ENCODE measurements at regions not wholly inside any gene's neighbourhood (a gene's known extent, or its start where the extent isn't known, plus 50 kb on each side); places are given as distances from the start of the nearest gene placed in this dataset.

GRCh38 chr13:47119575-47120235 lies 222.9 kb upstream of the HTR2A start:
- TF ChIP-seq CTCF (optimal IDR thresholded peaks at IDR 0.05 in 1 of 3, IDR thresholded peaks at IDR 0.05 in 1 of 3, conservative IDR thresholded peaks at IDR 0.05 in 1 of 3; ENCODE audit: extremely low read depth in 1 of 3, insufficient read depth in 2 of 3, low read length in 3 of 3) (no peak), EZH2 (IDR thresholded peaks at IDR 0.05; ENCODE audit: low read length) (no peak)
- Histone ChIP-seq H3K9me3 (ENCODE audit: control insufficient read depth, low read depth, low read length) (no peaks in the 10 kb centered on the region), H3K4me1 (ENCODE audit: control insufficient read depth, extremely low read depth, insufficient read depth, low read length) (peaks cover 8% of the 10 kb centered on the region), H3K4me3 (ENCODE audit: control insufficient read depth in 2 of 3, extremely low read depth in 1 of 3, insufficient read depth in 2 of 3, low read depth in 1 of 3, low read length in 3 of 3) (no peak overlapping the region), H3K9me1 (ENCODE audit: control insufficient read depth, extremely low read depth, insufficient read depth, low read length) (no peaks in the 10 kb centered on the region), H3K36me3 (ENCODE audit: control insufficient read depth in 2 of 2, extremely low read depth in 1 of 2, insufficient read depth in 2 of 2, low read length in 2 of 2) (no peaks in the 10 kb centered on the region), H3K9ac (ENCODE audit: control insufficient read depth, extremely low read depth, insufficient read depth, low read length) (no peak overlapping the region), H4K20me1 (ENCODE audit: control insufficient read depth, extremely low read depth, insufficient read depth, low read length) (no peaks in the 10 kb centered on the region), H3K27ac (ENCODE audit: control insufficient read depth, insufficient read depth, low read length) (no peak overlapping the region), H3K4me2 (ENCODE audit: control insufficient read depth, extremely low read depth, insufficient read depth, low read depth, low read length) (no peak overlapping the region), H3K27me3 (ENCODE audit: control insufficient read depth, extremely low read depth, insufficient read depth, low read length) (no peaks in the 10 kb centered on the region), H3K79me2 (ENCODE audit: control insufficient read depth, insufficient read depth, low read length) (no peaks in the 10 kb centered on the region), H2AFZ (ENCODE audit: control insufficient read depth, low read length) (no peak overlapping the region)
- DNase-seq (ENCODE audit: low read depth, low spot score), result no peak
- dilution Hi-C loops (cut with MboI; ENCODE audit: extremely low pct_ligation_motif_present, low sequenced_read_pairs), result no loop called here
- FAIRE-seq, result no peak

DNA sequence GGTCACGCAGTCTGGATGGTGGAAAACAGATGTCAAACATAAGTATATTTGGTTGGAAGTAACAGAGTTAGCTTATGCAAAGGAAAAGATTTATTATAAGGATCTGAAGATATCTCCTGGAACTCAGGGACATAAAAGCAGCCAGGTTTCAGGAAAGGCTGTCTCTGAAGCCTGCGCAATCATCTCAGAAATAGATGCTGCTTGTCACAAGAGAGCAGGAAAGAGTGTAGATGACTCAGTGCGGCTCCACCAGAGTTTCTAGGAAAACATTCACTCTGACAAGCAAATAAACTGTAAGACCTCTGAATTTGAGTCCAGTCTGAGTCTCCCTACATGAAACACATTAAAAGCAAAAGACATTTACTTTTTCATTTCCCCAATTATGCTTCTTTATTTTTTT lies 220.4 kb upstream of the HTR2A start:
- Histone ChIP-seq H3K9me1 (ENCODE audit: control insufficient read depth, extremely low read depth, insufficient read depth, low read length) (no peaks in the 10 kb centered on the region), H3K27ac (ENCODE audit: control insufficient read depth, insufficient read depth, low read length) (no peak overlapping the region), H3K9ac (ENCODE audit: control insufficient read depth, extremely low read depth, insufficient read depth, low read length) (no peak overlapping the region), H3K9me3 (ENCODE audit: control insufficient read depth, low read depth, low read length) (no peaks in the 10 kb centered on the region), H3K4me1 (ENCODE audit: control insufficient read depth, extremely low read depth, insufficient read depth, low read length) (peaks cover 18% of the 10 kb centered on the region), H4K20me1 (ENCODE audit: control insufficient read depth, extremely low read depth, insufficient read depth, low read length) (no peaks in the 10 kb centered on the region), H3K79me2 (ENCODE audit: control insufficient read depth, insufficient read depth, low read length) (no peaks in the 10 kb centered on the region), H3K27me3 (ENCODE audit: control insufficient read depth, extremely low read depth, insufficient read depth, low read length) (no peaks in the 10 kb centered on the region), H3K4me3 (ENCODE audit: control insufficient read depth in 2 of 3, extremely low read depth in 1 of 3, insufficient read depth in 2 of 3, low read depth in 1 of 3, low read length in 3 of 3) (no peak overlapping the region), H3K36me3 (ENCODE audit: control insufficient read depth in 2 of 2, extremely low read depth in 1 of 2, insufficient read depth in 2 of 2, low read length in 2 of 2) (no peaks in the 10 kb centered on the region), H2AFZ (ENCODE audit: control insufficient read depth, low read length) (no peak overlapping the region), H3K4me2 (ENCODE audit: control insufficient read depth, extremely low read depth, insufficient read depth, low read depth, low read length) (no peak overlapping the region)
- TF ChIP-seq EZH2 (IDR thresholded peaks at IDR 0.05; ENCODE audit: low read length), result no peak
- TF ChIP-seq CTCF (optimal IDR thresholded peaks at IDR 0.05 in 1 of 3, IDR thresholded peaks at IDR 0.05 in 1 of 3, conservative IDR thresholded peaks at IDR 0.05 in 1 of 3; ENCODE audit: extremely low read depth in 1 of 3, insufficient read depth in 2 of 3, low read length in 3 of 3), result no peak
- dilution Hi-C loops (cut with MboI; ENCODE audit: extremely low pct_ligation_motif_present, low sequenced_read_pairs), result no loop called here
- FAIRE-seq (peak; percentile 32), DNase-seq (ENCODE audit: low read depth, low spot score) (no peak)
